ENCODE measurements at regions not wholly inside any gene's neighbourhood (a gene's known extent, or its start where the extent isn't known, plus 50 kb on each side); places are given as distances from the start of the nearest gene placed in this dataset.

GRCh38 chr2:176668912-176669311 lies 399.7 kb downstream of the MTX2 start:
- Histone ChIP-seq H3K4me3 (no peak overlapping the region), H3K27me3 (peaks cover 0 to 12% (median 7%) of the 10 kb centered on the region in 7 donors), H3K4me1 (peaks cover 0 to 15% (median 6%) of the 10 kb centered on the region in 9 donors), H3K36me3 (no peaks in the 10 kb centered on the region), H3K27ac (peak overlapping the region in 5 of 10 donors; percentile 23 to 71 (median 43)), H3K9me3 (no peaks in the 10 kb centered on the region)
- intact Hi-C loops (cut with DNase I), result no loop called here
- ATAC-seq, result peak in 6 of 8 donors; percentile 28 to 78 (median 70)
- DNase-seq, result no peak
- TF ChIP-seq CTCF (IDR thresholded peaks at IDR 0.05), result no peak

- peak overlapping the region in 5 of 10 donors; percentile 23 to 71 (median 43) for H3K27ac ChIP-seq
- TF ChIP-seq CTCF (IDR thresholded peaks at IDR 0.05), result no peak
- ATAC-seq (peak in 5 of 8 donors; percentile 25 to 56 (median 44)), DNase-seq (no peak)
- WGBS, 2 donors, result 38 to 41% methylated on average over 5 of the region's 5 CpGs
- H3K9me3 ChIP-seq, result no peaks in the 10 kb centered on the region
- no peaks in the 10 kb centered on the region for H3K36me3 ChIP-seq
- intact Hi-C loops (cut with DNase I), result no loop called here
- no peak overlapping the region for H3K4me3 ChIP-seq
- H3K4me1 ChIP-seq, result peaks cover 0 to 15% (median 6%) of the 10 kb centered on the region in 9 donors
- H3K27me3 ChIP-seq, result peaks cover 0 to 12% (median 7%) of the 10 kb centered on the region in 7 donors
Measured at GRCh38 chr2:176669398-176670174, 400.3 kb downstream of the MTX2 start.

GRCh38 chr2:176675271-176675949 lies 406.2 kb downstream of the MTX2 start:
- H3K4me3 ChIP-seq, result no peak overlapping the region
- DNase-seq (no peak), ATAC-seq (no peak)
- no peak overlapping the region for H3K27ac ChIP-seq
- H3K9me3 ChIP-seq, result no peaks in the 10 kb centered on the region
- WGBS, 2 donors, result 93 to 95% methylated on average over 6 of the region's 6 CpGs
- intact Hi-C loops (cut with DNase I), result no loop called here
- peaks cover 0 to 24% (median 0%) of the 10 kb centered on the region in 7 donors for H3K27me3 ChIP-seq
- TF ChIP-seq CTCF (IDR thresholded peaks at IDR 0.05), result no peak
- no peaks in the 10 kb centered on the region for H3K4me1 ChIP-seq
- no peaks in the 10 kb centered on the region for H3K36me3 ChIP-seq

GRCh38 chr2:176677746-176678265 lies 408.6 kb downstream of the MTX2 start:
- Histone ChIP-seq H3K36me3 (no peaks in the 10 kb centered on the region), H3K4me3 (no peak overlapping the region), H3K27me3 (peaks cover 0 to 24% (median 4%) of the 10 kb centered on the region in 7 donors), H3K9me3 (no peaks in the 10 kb centered on the region), H3K4me1 (peaks cover 0 to 13% (median 0%) of the 10 kb centered on the region in 9 donors), H3K27ac (no peak overlapping the region)
- no peak for ATAC-seq
- DNase-seq, result no peak
- intact Hi-C loops (cut with DNase I), result no loop called here
- no peak for TF ChIP-seq CTCF (IDR thresholded peaks at IDR 0.05)
- WGBS, 2 donors, result 81 to 86% methylated on average over 2 of the region's 2 CpGs

Data from heart right ventricle (tissue), 16 donors.